Endothelial cell of umbilical vein (primary cell): ENCODE measurements at regions not wholly inside any gene's neighbourhood (a gene's known extent, or its start where the extent isn't known, plus 50 kb on each side); places are given as distances from the start of the nearest gene placed in this dataset.

Source experiments
- BruUV-seq: library from RNA; stranded (reverse); fragments of 400-500 nt; replicated peaks from 2 replicates; lab custom pipeline; 2021; lab: Mats Ljungman, UMichigan
- CTCF ChIA-PET: fragments of 300-600, 350-600 bp; sonication (Branson Sonifier 250); formaldehyde crosslinking; loops from one replicate; lab custom pipeline; 2021; ENCODE audit warnings: antibody characterized with exemption, inconsistent platforms; lab: Charles Lee
- POLR2A ChIA-PET: fragments of 300-600, 350-600 bp; sonication (Branson Sonifier 250); formaldehyde crosslinking; loops from one replicate; lab custom pipeline; 2021; ENCODE audit warnings: antibody characterized with exemption, inconsistent platforms; lab: Charles Lee
- DNase-seq: peaks from one replicate; pipeline ENCODE4 v3.0.0-alpha.2; 2011; ENCODE audit warnings: low read depth, low spot score
- FAIRE-seq: peaks from 2 replicates; lab custom pipeline; 2011; peaks lifted over from hg19 to GRCh38; lab: Jason Lieb, UNC
- H2AFZ ChIP-seq: 2 replicates; pipeline ENCODE4 v1.6.0; 2012; ENCODE audit warnings: low read depth, low read length, control low read depth, inconsistent platforms
- H3K27ac ChIP-seq: 2 replicates; pipeline ENCODE4 v1.5.1; 2011; ENCODE audit warnings: low read depth, mild to moderate bottlenecking, control low read depth, low read length, moderate library complexity; ENCODE audit not compliant: insufficient read depth
- H3K27me3 ChIP-seq, 2 experiments: 2 replicates each; pipeline versions ENCODE4 v1.6.0 to v1.6.1; 2011; ENCODE audit warnings: low read length in 2 of 2, mixed read lengths in 1 of 2; ENCODE audit not compliant: control insufficient read depth in 2 of 2, insufficient read depth in 2 of 2
- H3K36me3 ChIP-seq, 2 experiments: 2 replicates in 1 of 2; 3 replicates in 1 of 2; pipeline ENCODE4 v1.5.1; 2011; ENCODE audit warnings: low read length in 2 of 2, mild to moderate bottlenecking in 1 of 2, moderate library complexity in 1 of 2; ENCODE audit not compliant: control insufficient read depth in 2 of 2, insufficient read depth in 2 of 2; ENCODE audit errors: extremely low read depth in 1 of 2
- H3K4me1 ChIP-seq: 3 replicates; pipeline ENCODE4 v1.5.1; 2011; ENCODE audit warnings: mild to moderate bottlenecking, low read length; ENCODE audit not compliant: control insufficient read depth, insufficient read depth; ENCODE audit errors: extremely low read depth
- H3K4me2 ChIP-seq: 2 replicates; pipeline ENCODE4 v1.6.1; 2011; ENCODE audit warnings: low read length, control low read depth, mixed read lengths; ENCODE audit not compliant: insufficient read depth
- H3K4me3 ChIP-seq, 3 experiments: fragments of 200-600 bp in 1 of 3; sonication (generic), shearing (Covaris generic) in 1 of 3; replicated peaks in 1 of 3; 2 replicates each; pipeline ENCODE4 v1.5.1; 2011 to 2016; ENCODE audit warnings: control low read depth in 3 of 3, low read length in 3 of 3, mild to moderate bottlenecking in 2 of 3, inconsistent platforms in 1 of 3, low read depth in 1 of 3, moderate library complexity in 1 of 3; ENCODE audit not compliant: insufficient read depth in 1 of 3
- H3K79me2 ChIP-seq: 2 replicates; pipeline ENCODE4 v1.6.0; 2012; ENCODE audit warnings: low read length, inconsistent platforms; ENCODE audit not compliant: control insufficient read depth, insufficient read depth
- H3K9ac ChIP-seq: replicated peaks from 2 replicates; pipeline ENCODE3; 2011; ENCODE audit warnings: low read length, control low read depth; ENCODE audit not compliant: insufficient read depth; ENCODE audit errors: extremely low read depth
- H3K9me1 ChIP-seq: replicated peaks from 3 replicates; pipeline ENCODE4 v1.6.0; 2011; ENCODE audit warnings: mild to moderate bottlenecking, low read length; ENCODE audit not compliant: control insufficient read depth, insufficient read depth; ENCODE audit errors: extremely low read depth
- H3K9me3 ChIP-seq: replicated peaks from 2 replicates; pipeline ENCODE4 v1.5.1; 2012; ENCODE audit warnings: low read length, inconsistent platforms; ENCODE audit not compliant: control insufficient read depth, insufficient read depth
- H4K20me1 ChIP-seq: replicated peaks from 2 replicates; pipeline ENCODE3; 2011; ENCODE audit warnings: mild to moderate bottlenecking, low read length; ENCODE audit not compliant: control insufficient read depth, insufficient read depth; ENCODE audit errors: extremely low read depth
- CTCF ChIP-seq, 2 donors: IDR thresholded peaks; 1 replicate in 1 of 2; 2 replicates in 1 of 2; pipeline ENCODE4 v1.5.1; 2011; ENCODE audit warnings: low read length in 2 of 2, mild to moderate bottlenecking in 2 of 2, moderate library complexity in 2 of 2, control low read depth in 1 of 2, inconsistent platforms in 1 of 2, low read depth in 1 of 2; ENCODE audit not compliant: insufficient read depth in 1 of 2; ENCODE audit errors: extremely low read depth in 1 of 2
- EZH2 ChIP-seq: IDR thresholded peaks from 2 replicates; pipeline ENCODE4 v1.6.1; 2012; ENCODE audit warnings: borderline replicate concordance, low read depth, mild to moderate bottlenecking, moderate library complexity, low read length, inconsistent platforms; ENCODE audit not compliant: severe bottlenecking
- FOS ChIP-seq: IDR thresholded peaks from 2 replicates; pipeline ENCODE4 v1.6.1; 2011; ENCODE audit warnings: mild to moderate bottlenecking, low read length, moderate library complexity, borderline replicate concordance; ENCODE audit not compliant: insufficient read depth
- GATA2 ChIP-seq: IDR thresholded peaks from 2 replicates; pipeline ENCODE4 v1.7.0; 2011; ENCODE audit warnings: low read depth, mild to moderate bottlenecking, moderate library complexity, mixed read lengths, low read length; ENCODE audit not compliant: insufficient read length, insufficient read depth
- JUN ChIP-seq: IDR thresholded peaks from 2 replicates; pipeline ENCODE4 v1.6.1; 2011; ENCODE audit warnings: borderline replicate concordance, low read depth; ENCODE audit not compliant: insufficient read length, insufficient read depth
- MAX ChIP-seq: IDR thresholded peaks from 2 replicates; pipeline ENCODE4 v1.6.1; 2011; ENCODE audit not compliant: insufficient read depth, insufficient read length
- MYC ChIP-seq: IDR thresholded peaks from one replicate; pipeline ENCODE4 v1.6.1; 2011; ENCODE audit warnings: mild to moderate bottlenecking, low read depth, low read length
- POLR2A ChIP-seq: IDR thresholded peaks from 2 replicates; pipeline ENCODE4 v1.6.1; 2012; ENCODE audit warnings: low read depth, mild to moderate bottlenecking, control low read depth, low read length
- POLR2AphosphoS5 ChIP-seq: IDR thresholded peaks from 2 replicates; pipeline ENCODE4 v1.6.1; 2012; ENCODE audit warnings: low read depth, mild to moderate bottlenecking, control low read depth, low read length, moderate library complexity; ENCODE audit not compliant: insufficient read depth
- dilution Hi-C: fragments of 300-500 bp; cut with MboI; formaldehyde crosslinking; loops from one replicate; pipeline ENCODE4 v1.15.0; 2019; ENCODE audit warnings: low sequenced_read_pairs; ENCODE audit not compliant: extremely low pct_ligation_motif_present
- intact Hi-C: fragments of 100-400 bp; cut with micrococcal nuclease; formaldehyde crosslinking; loops from one replicate; pipeline ENCODE4 v1.10.0; 2022

GRCh38 chr7:41832941-41833340 is 130.1 kb upstream of the INHBA start:
- FAIRE-seq (no peak), DNase-seq (no peak)
- Histone ChIP-seq H3K4me1 (no peaks in the 10 kb centered on the region), H3K36me3 (no peaks in the 10 kb centered on the region), H3K27ac (no peak overlapping the region), H3K27me3 (no peaks in the 10 kb centered on the region), H3K9me3 (no peaks in the 10 kb centered on the region), H3K9me1 (no peaks in the 10 kb centered on the region), H3K4me2 (no peak overlapping the region), H3K4me3 (no peak overlapping the region), H3K9ac (no peak overlapping the region), H2AFZ (no peak overlapping the region), H4K20me1 (no peaks in the 10 kb centered on the region), H3K79me2 (no peaks in the 10 kb centered on the region)
- TF ChIP-seq JUN (no peak), MAX (no peak), GATA2 (no peak), MYC (no peak), FOS (no peak)
- no TSS peak for BruUV-seq
- intact Hi-C loops = no loop called here
- ChIA-PET POLR2A (no interaction called here), CTCF (no interaction called here)
- dilution Hi-C loops = no loop called here

- no peak overlapping the region for H3K27ac ChIP-seq
- H3K4me3 ChIP-seq = no peak overlapping the region
- no peaks in the 10 kb centered on the region for H3K9me3 ChIP-seq
- no peaks in the 10 kb centered on the region for H3K4me1 ChIP-seq
- dilution Hi-C loops = no loop called here
- DNase-seq (no peak), FAIRE-seq (no peak)
- H3K79me2 ChIP-seq = no peaks in the 10 kb centered on the region
- TF ChIP-seq JUN (no peak), MYC (no peak), POLR2AphosphoS5 (no peak), MAX (no peak), POLR2A (no peak), FOS (no peak), CTCF (IDR thresholded peaks at IDR 0.05; ENCODE audit: extremely low read depth in 1 of 2, insufficient read depth in 1 of 2, low read depth in 1 of 2, low read length in 2 of 2) (no peak), EZH2 (no peak), GATA2 (no peak)
- no peak overlapping the region for H3K4me2 ChIP-seq
- no TSS peak for BruUV-seq
- CTCF ChIA-PET = no interaction called here
- intact Hi-C loops = no loop called here
- no peaks in the 10 kb centered on the region for H3K9me1 ChIP-seq
- no peaks in the 10 kb centered on the region for H3K27me3 ChIP-seq
- H3K36me3 ChIP-seq = no peaks in the 10 kb centered on the region
- no peaks in the 10 kb centered on the region for H4K20me1 ChIP-seq
- H2AFZ ChIP-seq = no peak overlapping the region
- H3K9ac ChIP-seq = no peak overlapping the region
- POLR2A ChIA-PET = no interaction called here
Measured at GRCh38 chr7:41830271-41830670, 127.4 kb upstream of the INHBA start.
